Epithelial cell of prostate (primary cell): ENCODE measurements at regions not wholly inside any gene's neighbourhood (a gene's known extent, or its start where the extent isn't known, plus 50 kb on each side); places are given as distances from the start of the nearest gene placed in this dataset.
"Not testable (repeated sequence)": the region's sequence is repeated elsewhere in the genome, so short reads cannot be mapped to it uniquely, and the experiment has no call there.

Experiments used
- DNase-seq: peaks from one replicate; pipeline ENCODE4 v3.0.0-alpha.2; 2011; ENCODE audit warnings: low read depth, low spot score
- H3K27ac ChIP-seq: fragments of 450-650 bp; 2 replicates; pipeline ENCODE4 v1.5.1; 2017; ENCODE audit warnings: mild to moderate bottlenecking

GRCh38 chr5:21488828-21489227, 1364.3 kb downstream of the CDH12 start:
- H3K27ac ChIP-seq, DNase-seq: not testable (repeated sequence)

GRCh38 chr5:21485458-21486000, 1367.6 kb downstream of the CDH12 start:
- not testable (repeated sequence) for H3K27ac ChIP-seq, DNase-seq

DNA sequence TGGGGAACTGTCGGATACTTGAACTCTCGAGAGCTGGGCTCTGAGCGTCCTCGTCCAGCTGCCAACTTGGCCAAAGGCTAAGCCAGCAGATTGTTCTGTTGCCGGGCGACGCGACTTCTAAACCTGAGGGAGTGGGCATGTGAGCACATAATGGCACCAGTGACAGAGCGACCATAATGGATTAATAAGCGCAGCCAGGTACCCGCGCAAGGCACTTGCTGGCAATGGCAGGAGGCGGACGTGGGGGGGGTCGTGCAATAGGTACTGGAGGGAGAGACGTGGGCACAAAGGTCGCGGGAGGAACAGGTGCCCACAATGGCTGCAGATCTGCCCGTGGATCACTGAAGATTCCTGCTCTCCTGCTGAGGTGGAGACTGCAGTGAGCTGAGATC, 1368.7 kb downstream of the CDH12 start:
- not testable (repeated sequence) for H3K27ac ChIP-seq, DNase-seq

- H3K27ac ChIP-seq, DNase-seq: not testable (repeated sequence)
These were observed 1369.2 kb downstream of the CDH12 start for GRCh38 chr5:21483790-21484497.

GRCh38 chr5:21482983-21483650, 1370.0 kb downstream of the CDH12 start:
- not testable (repeated sequence) for DNase-seq, H3K27ac ChIP-seq

- not testable (repeated sequence) for H3K27ac ChIP-seq, DNase-seq
These were observed 1370.6 kb downstream of the CDH12 start for GRCh38 chr5:21482522-21482921.

GRCh38 chr5:21481320-21482270, 1371.5 kb downstream of the CDH12 start:
- not testable (repeated sequence) for H3K27ac ChIP-seq, DNase-seq

GRCh38 chr5:21480054-21480453, 1373.1 kb downstream of the CDH12 start:
- not testable (repeated sequence) for DNase-seq, H3K27ac ChIP-seq

DNA sequence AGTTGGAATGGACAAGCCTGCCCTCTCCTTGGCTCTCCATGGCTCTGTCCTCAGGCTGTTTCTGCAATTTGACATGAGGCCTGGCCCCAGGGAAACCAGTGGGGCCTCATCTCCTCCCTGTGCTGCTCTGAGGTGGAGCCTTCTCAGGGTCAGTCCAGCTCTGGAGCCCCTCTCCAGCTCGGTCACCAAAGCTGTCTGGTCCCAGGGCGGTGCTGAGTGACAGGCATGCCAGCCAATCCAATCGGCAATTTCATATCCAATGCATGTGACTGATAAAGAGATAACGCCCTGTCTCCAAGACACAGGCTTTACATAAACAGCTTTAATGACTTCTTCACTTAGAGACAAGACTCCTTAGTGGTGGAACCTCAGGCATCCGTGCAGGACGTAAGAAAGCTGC, 1379.2 kb downstream of the CDH12 start:
- not testable (repeated sequence) for H3K27ac ChIP-seq, DNase-seq

DNA sequence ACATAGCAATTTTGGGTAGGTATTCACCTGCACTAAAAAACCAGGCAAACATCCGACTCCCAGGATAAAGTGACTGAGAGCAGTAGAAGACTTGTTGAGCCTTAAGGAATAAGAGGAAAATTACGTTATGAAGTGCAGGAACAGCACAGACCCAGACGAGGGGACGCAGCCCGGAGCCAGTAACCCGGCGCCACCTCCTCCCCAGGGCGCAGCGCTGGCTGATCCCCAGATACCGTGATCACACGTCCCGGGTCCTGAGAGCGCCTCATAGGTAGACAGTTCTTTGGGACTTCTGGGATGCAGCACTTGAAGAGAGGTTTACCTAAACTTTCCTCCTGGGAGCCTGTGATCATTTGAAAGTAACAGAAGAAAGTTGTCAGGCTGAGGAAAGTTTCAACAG, 1379.7 kb downstream of the CDH12 start:
- H3K27ac ChIP-seq, DNase-seq: not testable (repeated sequence)

GRCh38 chr5:21471691-21472090, 1381.5 kb downstream of the CDH12 start:
- not testable (repeated sequence) for DNase-seq, H3K27ac ChIP-seq

- not testable (repeated sequence) for H3K27ac ChIP-seq, DNase-seq
These were observed 1383.5 kb downstream of the CDH12 start for GRCh38 chr5:21469523-21470101.

DNA sequence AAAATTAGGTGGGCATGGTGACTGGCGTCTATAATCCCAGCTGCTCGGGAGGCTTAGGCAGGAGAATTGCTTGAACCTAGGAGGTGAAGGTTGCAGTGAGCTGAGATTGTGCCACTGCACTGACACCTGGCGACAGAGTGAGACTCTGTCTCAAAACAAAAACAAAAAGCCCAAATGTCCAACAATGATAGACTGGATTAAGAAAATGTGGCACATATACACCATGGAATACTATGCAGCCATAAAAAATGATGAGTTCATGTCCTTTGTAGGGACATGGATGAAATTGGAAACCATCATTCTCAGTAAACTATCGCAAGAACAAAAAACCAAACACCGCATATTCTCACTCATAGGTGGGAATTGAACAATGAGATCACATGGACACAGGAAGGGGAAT, 1385.6 kb downstream of the CDH12 start:
- H3K27ac ChIP-seq, DNase-seq: not testable (repeated sequence)

DNA sequence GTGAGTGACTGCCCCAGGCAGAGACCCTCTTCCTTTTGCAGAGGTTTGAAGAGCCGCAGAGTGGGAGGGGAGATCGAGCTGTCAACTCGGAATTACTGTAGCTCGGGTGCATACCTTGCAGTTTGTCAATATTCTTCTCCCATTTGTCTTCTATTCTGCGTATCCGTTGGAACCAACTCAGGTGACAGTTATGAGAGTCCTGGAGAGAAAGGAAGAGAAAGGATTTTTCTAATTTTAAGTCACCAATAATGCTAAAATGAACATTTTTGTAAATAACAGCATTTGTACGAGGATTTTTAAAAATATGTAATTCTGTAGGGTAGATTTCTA, 1393.4 kb downstream of the CDH12 start:
- H3K27ac ChIP-seq, DNase-seq: not testable (repeated sequence)

DNA sequence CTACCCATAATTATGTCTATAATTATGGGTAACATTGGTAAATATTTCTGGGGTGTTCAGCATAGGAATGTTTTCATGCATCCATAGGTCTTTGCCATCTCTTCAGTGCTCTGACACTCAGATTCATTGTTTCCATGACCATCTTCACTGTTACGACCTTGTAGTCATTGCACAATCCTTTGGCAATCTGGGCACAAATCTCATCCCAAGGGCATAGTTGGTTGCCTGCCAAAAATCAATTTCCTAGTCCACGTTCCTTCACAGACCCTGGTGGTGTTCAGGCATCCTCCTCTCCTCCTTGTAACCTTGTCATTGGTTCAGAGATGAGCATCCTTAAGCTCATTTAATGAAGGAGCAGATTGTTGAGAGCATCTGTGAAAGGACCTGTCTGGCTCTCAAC, 1400.7 kb downstream of the CDH12 start:
- DNase-seq, result no peak
- H3K27ac ChIP-seq, result no peak overlapping the region

- DNase-seq, result no peak
- H3K27ac ChIP-seq, result no peak overlapping the region
These were observed 1420.5 kb downstream of the CDH12 start for GRCh38 chr5:21432646-21433045.

DNA sequence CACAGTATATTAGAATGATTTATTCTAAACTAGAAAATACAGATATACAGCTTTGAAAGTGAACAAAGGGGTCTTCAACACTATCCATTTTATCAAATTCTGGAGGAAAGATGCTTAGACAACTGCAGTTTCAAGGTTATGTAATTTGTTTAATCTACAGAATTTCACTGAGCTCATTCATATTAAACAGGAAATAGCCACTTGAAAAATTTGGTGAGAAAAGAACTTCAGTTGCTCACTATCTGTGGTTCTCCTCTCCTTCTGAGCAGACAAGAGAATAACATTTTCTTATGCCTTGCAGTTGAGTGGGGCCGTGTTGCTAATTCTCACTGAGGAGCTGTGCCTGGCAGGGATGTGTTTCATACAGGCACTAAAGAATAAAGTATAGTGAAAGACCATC, 1428.2 kb downstream of the CDH12 start:
- H3K27ac ChIP-seq, result no peak overlapping the region
- DNase-seq, result no peak

- no peak overlapping the region for H3K27ac ChIP-seq
These were observed 1431.4 kb upstream of the CDH18 start for GRCh38 chr5:21419383-21419782.

DNA sequence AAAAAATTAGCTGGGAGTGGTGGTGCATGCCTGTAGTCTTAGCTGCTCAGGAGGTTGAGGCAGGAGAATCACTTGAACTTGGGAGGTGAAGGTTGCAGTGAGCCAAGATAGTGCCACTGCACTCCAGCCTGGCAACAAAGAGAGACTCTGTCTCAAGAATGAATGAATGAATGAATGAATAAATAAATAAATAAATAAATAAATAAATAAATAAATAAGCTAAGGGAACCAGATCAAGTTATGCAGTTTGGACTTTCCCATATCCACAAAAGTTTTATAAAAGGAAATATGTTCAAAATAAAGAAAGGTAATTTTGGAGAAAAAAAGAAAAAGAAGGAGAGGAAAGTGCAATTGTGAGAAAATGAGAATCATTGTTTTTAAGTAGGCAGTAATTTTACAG, 1414.1 kb upstream of the CDH18 start:
- not testable (repeated sequence) for H3K27ac ChIP-seq, DNase-seq

More at GRCh38 chr5:21419383-21419782, 1431.4 kb upstream of the CDH18 start:
- no peak for DNase-seq

- no peak for DNase-seq
- H3K27ac ChIP-seq, result no peak overlapping the region
These were observed 1410.5 kb upstream of the CDH18 start for GRCh38 chr5:21398511-21398910.
